Fibroblast of lung (primary cell): ENCODE measurements at regions not wholly inside any gene's neighbourhood (a gene's known extent, or its start where the extent isn't known, plus 50 kb on each side); places are given as distances from the start of the nearest gene placed in this dataset.

Experiments
- DNase-seq, 2 donors: peaks; one replicate each; pipeline versions ENCODE4 v3.0.0 to v3.0.0-alpha.2; 2010; ENCODE audit warnings: low read depth in 2 of 2
- H2AFZ ChIP-seq: 2 replicates; pipeline ENCODE4 v1.5.1; 2012; ENCODE audit warnings: low read length, control low read depth, inconsistent platforms
- H3K27ac ChIP-seq: 2 replicates; pipeline ENCODE4 v1.5.1; 2011; ENCODE audit warnings: low read length, control low read depth; ENCODE audit not compliant: insufficient read depth
- H3K27me3 ChIP-seq: 2 replicates; pipeline ENCODE4 v1.5.1; 2011; ENCODE audit warnings: mild to moderate bottlenecking, low read length; ENCODE audit not compliant: control insufficient read depth, insufficient read depth
- H3K36me3 ChIP-seq: 2 replicates; pipeline ENCODE4 v1.5.1; 2011; ENCODE audit warnings: low read length; ENCODE audit not compliant: control insufficient read depth, insufficient read depth
- H3K4me1 ChIP-seq: 2 replicates; pipeline ENCODE4 v1.5.1; 2011; ENCODE audit warnings: low read length; ENCODE audit not compliant: control insufficient read depth, insufficient read depth; ENCODE audit errors: extremely low read depth
- H3K4me2 ChIP-seq: 2 replicates; pipeline ENCODE4 v1.5.1; 2011; ENCODE audit warnings: low read length, control low read depth; ENCODE audit not compliant: insufficient read depth; ENCODE audit errors: extremely low read depth
- H3K4me3 ChIP-seq, 4 experiments: fragments of 200-600 bp in 1 of 4; sonication (generic) in 1 of 4; replicated peaks in 1 of 4; 2 replicates each; pipeline ENCODE4 v1.5.1; 2011 to 2016; ENCODE audit warnings: low read length in 4 of 4, low read depth in 3 of 4, mild to moderate bottlenecking in 3 of 4, control low read depth in 2 of 4, inconsistent platforms in 1 of 4, mixed read lengths in 1 of 4; ENCODE audit not compliant: insufficient read depth in 1 of 4; ENCODE audit errors: control extremely low read depth in 1 of 4
- H3K79me2 ChIP-seq: 2 replicates; pipeline ENCODE4 v1.5.1; 2012; ENCODE audit warnings: mild to moderate bottlenecking, low read length, inconsistent platforms; ENCODE audit not compliant: control insufficient read depth, insufficient read depth
- H3K9ac ChIP-seq: 2 replicates; pipeline ENCODE4 v1.5.1; 2011; ENCODE audit warnings: mild to moderate bottlenecking, low read length, control low read depth; ENCODE audit not compliant: insufficient read depth
- H3K9me3 ChIP-seq: 2 replicates; pipeline ENCODE4 v1.5.1; 2012; ENCODE audit warnings: low read depth, low read length; ENCODE audit not compliant: control insufficient read depth, insufficient read depth
- H4K20me1 ChIP-seq: 2 replicates; pipeline ENCODE4 v1.5.1; 2011; ENCODE audit warnings: low read length; ENCODE audit not compliant: control insufficient read depth, insufficient read depth; ENCODE audit errors: extremely low read depth
- CTCF ChIP-seq, 2 donors: IDR thresholded peaks in 1 of 2; conservative IDR thresholded peaks in 1 of 2; 1 replicate in 1 of 2; 2 replicates in 1 of 2; pipeline ENCODE4 v1.5.1; 2011 to 2012; ENCODE audit warnings: low read length in 2 of 2, control low read depth in 1 of 2, inconsistent platforms in 1 of 2, low read depth in 1 of 2, mild to moderate bottlenecking in 1 of 2
- EZH2 ChIP-seq: IDR thresholded peaks from 2 replicates; pipeline ENCODE4 v1.5.1; 2012; ENCODE audit warnings: low read length, control low read depth, mild to moderate bottlenecking; ENCODE audit errors: missing control alignments

GRCh38 chr2:4002841-4003403 lies 299.5 kb downstream of the DCDC2C start:
- Histone ChIP-seq H3K79me2 (no peaks in the 10 kb centered on the region), H3K4me3 (no peak overlapping the region), H2AFZ (no peak overlapping the region), H3K36me3 (no peaks in the 10 kb centered on the region), H4K20me1 (no peaks in the 10 kb centered on the region), H3K9me3 (no peaks in the 10 kb centered on the region), H3K4me1 (no peaks in the 10 kb centered on the region), H3K4me2 (no peak overlapping the region), H3K9ac (no peak overlapping the region), H3K27me3 (no peaks in the 10 kb centered on the region), H3K27ac (no peak overlapping the region)
- TF ChIP-seq EZH2 = no peak
- no peak for TF ChIP-seq CTCF (conservative IDR thresholded peaks at IDR 0.05 in 1 of 2, IDR thresholded peaks at IDR 0.05 in 1 of 2; ENCODE audit: low read depth in 1 of 2, low read length in 2 of 2)
- DNase-seq = no peak

- no peaks in the 10 kb centered on the region for H3K9me3 ChIP-seq
- no peak overlapping the region for H3K9ac ChIP-seq
- H3K27me3 ChIP-seq = no peaks in the 10 kb centered on the region
- no peaks in the 10 kb centered on the region for H3K79me2 ChIP-seq
- DNase-seq = no peak
- TF ChIP-seq EZH2 = no peak
- TF ChIP-seq CTCF (conservative IDR thresholded peaks at IDR 0.05 in 1 of 2, IDR thresholded peaks at IDR 0.05 in 1 of 2; ENCODE audit: low read depth in 1 of 2, low read length in 2 of 2) = no peak
- H4K20me1 ChIP-seq = no peaks in the 10 kb centered on the region
- H3K4me2 ChIP-seq = no peak overlapping the region
- no peaks in the 10 kb centered on the region for H3K4me1 ChIP-seq
- H3K4me3 ChIP-seq = no peak overlapping the region
- H2AFZ ChIP-seq = no peak overlapping the region
- no peak overlapping the region for H3K27ac ChIP-seq
- no peaks in the 10 kb centered on the region for H3K36me3 ChIP-seq
Observed at GRCh38 chr2:4012197-4012596, 308.8 kb downstream of the DCDC2C start.

GRCh38 chr2:4018535-4018934 lies 315.2 kb downstream of the DCDC2C start:
- DNase-seq = no peak
- Histone ChIP-seq H3K9me3 (no peaks in the 10 kb centered on the region), H3K4me1 (no peaks in the 10 kb centered on the region), H3K4me2 (no peak overlapping the region), H3K36me3 (no peaks in the 10 kb centered on the region), H2AFZ (no peak overlapping the region), H3K27ac (no peak overlapping the region), H3K4me3 (no peak overlapping the region), H3K27me3 (no peaks in the 10 kb centered on the region), H3K9ac (no peak overlapping the region), H3K79me2 (no peaks in the 10 kb centered on the region), H4K20me1 (no peaks in the 10 kb centered on the region)
- TF ChIP-seq CTCF (conservative IDR thresholded peaks at IDR 0.05 in 1 of 2, IDR thresholded peaks at IDR 0.05 in 1 of 2; ENCODE audit: low read depth in 1 of 2, low read length in 2 of 2) (no peak), EZH2 (no peak)
